ENCODE measurements at regions not wholly inside any gene's neighbourhood (a gene's known extent, or its start where the extent isn't known, plus 50 kb on each side); places are given as distances from the start of the nearest gene placed in this dataset.
"Not testable (repeated sequence)": the region's sequence is repeated elsewhere in the genome, so short reads cannot be mapped to it uniquely, and the experiment has no call there.

GRCh38 chr14:37824939-37825712, 229.7 kb downstream of the TTC6 start:
- TF ChIP-seq CTCF (IDR thresholded peaks at IDR 0.05): no peak
- no peaks in the 10 kb centered on the region for H3K4me1 ChIP-seq (ENCODE audit: low read depth)
- peaks cover 6% of the 10 kb centered on the region for H3K9me3 ChIP-seq
- ATAC-seq (no peak), DNase-seq (no peak)
- no peak overlapping the region for H3K4me3 ChIP-seq
- intact Hi-C loops (cut with DNase I, micrococcal nuclease): no loop called here
- H3K36me3 ChIP-seq (ENCODE audit: low read depth): no peaks in the 10 kb centered on the region

- H3K36me3 ChIP-seq (ENCODE audit: low read depth): no peaks in the 10 kb centered on the region
- TF ChIP-seq CTCF (IDR thresholded peaks at IDR 0.05): no peak
- no peak overlapping the region for H3K4me3 ChIP-seq
- intact Hi-C loops (cut with DNase I, micrococcal nuclease): no loop called here
- H3K4me1 ChIP-seq (ENCODE audit: low read depth): no peaks in the 10 kb centered on the region
- no peak for ATAC-seq
- peaks cover 9% of the 10 kb centered on the region for H3K9me3 ChIP-seq
- no peak for DNase-seq
Observed at GRCh38 chr14:37826869-37827268, 231.4 kb downstream of the TTC6 start.

- DNase-seq (no peak), ATAC-seq (no peak)
- Histone ChIP-seq H3K4me3 (no peak overlapping the region), H3K4me1 (ENCODE audit: low read depth) (no peaks in the 10 kb centered on the region), H3K36me3 (ENCODE audit: low read depth) (no peaks in the 10 kb centered on the region), H3K9me3 (peaks cover 24% of the 10 kb centered on the region)
- intact Hi-C loops (cut with DNase I, micrococcal nuclease): no loop called here
- no peak for TF ChIP-seq CTCF (IDR thresholded peaks at IDR 0.05)
Observed at GRCh38 chr14:37830271-37830670, 234.8 kb downstream of the TTC6 start.

- intact Hi-C loops (cut with DNase I, micrococcal nuclease): no loop called here
- Histone ChIP-seq H3K9me3 (peaks cover 24% of the 10 kb centered on the region), H3K36me3 (ENCODE audit: low read depth) (no peaks in the 10 kb centered on the region), H3K4me1 (ENCODE audit: low read depth) (no peaks in the 10 kb centered on the region), H3K4me3 (no peak overlapping the region)
- no peak for TF ChIP-seq CTCF (IDR thresholded peaks at IDR 0.05)
- no peak for DNase-seq
- no peak for ATAC-seq
Observed at GRCh38 chr14:37834275-37834674, 238.8 kb downstream of the TTC6 start.

GRCh38 chr14:37838778-37839177, 243.3 kb downstream of the TTC6 start:
- H3K9me3 ChIP-seq: peaks cover 13% of the 10 kb centered on the region
- H3K4me3 ChIP-seq; ATAC-seq; intact Hi-C loops (cut with DNase I, micrococcal nuclease); H3K36me3 ChIP-seq (ENCODE audit: low read depth); DNase-seq; H3K4me1 ChIP-seq (ENCODE audit: low read depth): not testable (repeated sequence)

GRCh38 chr14:37841039-37841438, 245.6 kb downstream of the TTC6 start:
- H3K4me1 ChIP-seq (ENCODE audit: low read depth); H3K9me3 ChIP-seq; ATAC-seq; H3K36me3 ChIP-seq (ENCODE audit: low read depth); DNase-seq; intact Hi-C loops (cut with DNase I, micrococcal nuclease); H3K4me3 ChIP-seq: not testable (repeated sequence)

GRCh38 chr14:37842106-37842505, 246.7 kb downstream of the TTC6 start:
- no peaks in the 10 kb centered on the region for H3K9me3 ChIP-seq
- no peak overlapping the region for H3K4me3 ChIP-seq
- ATAC-seq (no peak), DNase-seq (no peak)
- no peak for TF ChIP-seq CTCF (IDR thresholded peaks at IDR 0.05)
- H3K36me3 ChIP-seq (ENCODE audit: low read depth): no peaks in the 10 kb centered on the region
- H3K4me1 ChIP-seq (ENCODE audit: low read depth): no peaks in the 10 kb centered on the region
- intact Hi-C loops (cut with DNase I, micrococcal nuclease): no loop called here
